ENCODE measurements at regions not wholly inside any gene's neighbourhood (a gene's known extent, or its start where the extent isn't known, plus 50 kb on each side); places are given as distances from the start of the nearest gene placed in this dataset.

DNA sequence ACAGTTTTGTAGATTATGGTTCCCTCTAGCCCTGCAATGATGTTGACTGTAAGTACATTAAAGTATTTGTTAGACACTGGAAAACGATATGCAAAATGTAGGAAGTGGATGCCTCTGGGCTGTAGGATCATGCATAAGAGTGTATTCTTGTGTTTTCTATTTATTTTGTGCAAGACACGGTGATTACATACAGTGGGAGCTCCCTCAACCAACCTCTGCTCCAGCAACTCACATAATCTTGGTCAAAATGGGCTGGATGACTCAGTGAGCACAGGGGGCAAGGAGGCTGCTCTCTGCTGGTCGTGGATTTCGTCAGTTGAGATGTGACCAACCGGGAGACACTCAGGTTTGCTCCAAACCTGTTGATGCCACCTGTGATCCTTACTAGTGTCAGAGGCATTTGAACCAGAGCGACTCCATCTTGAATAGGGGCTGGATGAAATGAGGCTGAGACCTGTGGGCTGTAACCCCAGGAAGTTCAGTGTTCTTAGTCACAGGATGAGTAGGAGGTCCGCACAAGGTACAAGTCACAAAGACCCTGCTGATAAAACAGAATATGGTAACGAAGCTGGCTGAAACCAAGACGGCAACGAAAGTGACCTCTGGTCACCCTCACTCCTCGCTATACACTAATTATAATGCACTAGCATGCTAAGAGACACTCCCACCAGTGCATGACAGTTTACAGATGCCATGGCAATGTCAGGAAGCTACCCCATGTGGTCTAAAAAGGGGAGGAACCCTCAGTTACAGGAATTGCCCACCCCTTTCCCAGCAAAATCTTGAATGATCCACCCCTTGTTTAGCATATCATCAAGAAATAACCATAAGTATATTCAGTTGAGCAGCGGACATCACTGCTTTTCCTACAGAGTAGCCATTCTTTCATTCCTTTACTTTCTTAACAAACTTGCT lies 56.4 kb upstream of the FAM20C start:
- H3K27me3 ChIP-seq (ENCODE audit: low read depth): no peaks in the 10 kb centered on the region
- in situ Hi-C loops (cut with MboI; ENCODE audit: low sequenced_read_pairs): no loop called here
- DNase-seq (ENCODE audit: low spot score in 2 of 2): no peak
- H3K9me3 ChIP-seq: no peaks in the 10 kb centered on the region
- H3K4me1 ChIP-seq: no peaks in the 10 kb centered on the region
- H3K4me3 ChIP-seq: no peak overlapping the region
- H3K36me3 ChIP-seq (replicated peaks): no peaks in the 10 kb centered on the region

DNA sequence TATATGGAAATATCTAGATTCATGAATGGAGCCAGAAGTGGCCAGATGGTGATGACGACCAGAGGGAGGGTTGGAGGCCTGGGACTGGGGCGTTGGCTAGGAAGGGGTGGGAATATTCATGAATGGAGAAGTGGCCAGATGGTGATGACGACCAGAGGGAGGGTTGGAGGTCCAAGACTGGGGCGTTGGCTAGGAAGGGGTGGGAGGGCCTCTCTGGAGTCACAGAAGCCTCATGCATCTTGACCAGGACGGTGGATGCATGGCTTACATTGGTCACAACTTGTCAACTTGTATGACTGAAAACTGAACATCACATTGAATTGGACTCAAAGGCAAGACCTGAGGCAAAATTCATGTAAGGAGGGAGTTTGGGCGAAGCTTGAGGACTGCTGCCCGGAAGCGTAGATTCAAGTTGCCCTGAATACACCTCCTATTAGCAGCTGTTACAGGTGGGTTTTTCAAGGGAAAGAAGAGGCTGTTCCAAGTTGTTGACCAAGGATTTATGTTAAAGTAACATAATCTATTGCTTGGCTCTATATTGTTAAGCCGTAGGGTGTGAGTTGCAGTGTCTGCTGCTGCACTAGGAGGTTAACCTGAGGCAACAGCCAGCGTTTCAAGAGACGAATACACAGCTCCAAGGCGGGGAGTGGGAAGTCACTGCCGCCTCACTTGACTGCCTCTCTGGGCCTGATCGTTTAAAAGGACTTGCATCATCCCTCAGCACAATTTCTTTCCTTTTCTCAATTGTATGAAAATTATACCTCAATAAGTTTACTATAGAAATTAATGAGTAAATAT lies 55.1 kb upstream of the FAM20C start:
- in situ Hi-C loops (cut with MboI; ENCODE audit: low sequenced_read_pairs): no loop called here
- Histone ChIP-seq H3K27me3 (ENCODE audit: low read depth) (no peaks in the 10 kb centered on the region), H3K4me3 (no peak overlapping the region), H3K4me1 (no peaks in the 10 kb centered on the region), H3K9me3 (no peaks in the 10 kb centered on the region), H3K36me3 (replicated peaks) (no peaks in the 10 kb centered on the region)
- no peak for DNase-seq (ENCODE audit: low spot score in 2 of 2)

DNA sequence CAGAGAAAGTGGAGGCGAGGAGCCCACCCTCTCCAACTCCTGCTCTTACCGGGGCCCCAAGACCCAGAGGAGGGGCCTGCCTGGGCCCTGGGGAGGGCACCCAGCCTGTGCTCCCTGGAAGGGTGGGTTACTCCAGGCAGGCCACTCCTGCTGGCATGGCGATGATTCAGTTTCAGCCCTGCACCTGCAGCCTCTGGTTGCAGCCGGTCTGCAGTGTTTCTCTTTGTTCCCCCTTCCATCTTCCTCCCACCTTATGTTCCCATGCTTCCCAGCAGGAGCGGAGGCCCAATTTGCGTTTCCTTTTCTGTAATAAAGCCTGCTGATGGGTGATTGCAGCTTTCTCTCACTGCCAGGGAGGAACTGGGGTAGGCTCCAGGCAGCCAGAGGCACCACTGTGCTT lies 53.2 kb upstream of the FAM20C start:
- H3K36me3 ChIP-seq (replicated peaks): no peaks in the 10 kb centered on the region
- no peaks in the 10 kb centered on the region for H3K9me3 ChIP-seq
- no peak for DNase-seq (ENCODE audit: low spot score in 2 of 2)
- H3K4me3 ChIP-seq: no peak overlapping the region
- H3K4me1 ChIP-seq: no peaks in the 10 kb centered on the region
- no peaks in the 10 kb centered on the region for H3K27me3 ChIP-seq (ENCODE audit: low read depth)
- in situ Hi-C loops (cut with MboI; ENCODE audit: low sequenced_read_pairs): no loop called here

DNA sequence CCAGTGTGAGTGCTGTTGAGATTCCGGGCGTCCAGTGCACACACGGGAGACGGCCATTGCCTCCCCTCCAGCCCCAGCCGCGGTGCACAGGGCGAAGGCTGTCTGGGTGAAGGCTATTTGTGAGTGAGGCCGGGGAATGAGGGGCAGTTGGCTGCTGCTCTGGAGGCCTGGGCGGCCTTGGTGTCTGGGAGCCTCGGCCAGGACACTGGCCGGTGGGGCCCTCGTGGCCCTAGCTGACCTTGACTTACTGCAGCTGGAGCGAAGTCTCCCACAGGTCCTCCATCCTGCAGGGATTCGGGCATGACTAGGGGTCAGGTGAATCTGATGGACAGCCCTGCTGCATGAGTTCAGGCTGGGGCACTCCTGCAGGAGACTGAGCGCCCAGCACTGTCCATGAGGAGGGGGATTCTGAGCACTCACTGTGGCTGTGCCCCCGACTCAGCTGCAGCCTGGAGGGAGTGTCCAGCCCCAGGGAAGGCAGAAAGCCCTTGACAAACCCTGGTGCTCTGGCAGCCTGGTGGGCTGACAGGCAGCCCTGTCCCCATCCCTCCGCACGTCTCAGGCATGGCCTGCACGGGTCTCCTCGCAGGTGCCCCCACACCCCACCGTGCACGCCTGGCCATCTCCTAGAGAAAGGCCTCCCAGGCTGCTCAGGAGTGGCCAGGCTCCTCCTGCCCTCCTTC lies 52.7 kb upstream of the FAM20C start:
- Histone ChIP-seq H3K4me1 (no peaks in the 10 kb centered on the region), H3K9me3 (no peaks in the 10 kb centered on the region), H3K36me3 (replicated peaks) (no peaks in the 10 kb centered on the region), H3K27me3 (ENCODE audit: low read depth) (no peaks in the 10 kb centered on the region), H3K4me3 (no peak overlapping the region)
- in situ Hi-C loops (cut with MboI; ENCODE audit: low sequenced_read_pairs): no loop called here
- DNase-seq (ENCODE audit: low spot score in 2 of 2): no peak

DNA sequence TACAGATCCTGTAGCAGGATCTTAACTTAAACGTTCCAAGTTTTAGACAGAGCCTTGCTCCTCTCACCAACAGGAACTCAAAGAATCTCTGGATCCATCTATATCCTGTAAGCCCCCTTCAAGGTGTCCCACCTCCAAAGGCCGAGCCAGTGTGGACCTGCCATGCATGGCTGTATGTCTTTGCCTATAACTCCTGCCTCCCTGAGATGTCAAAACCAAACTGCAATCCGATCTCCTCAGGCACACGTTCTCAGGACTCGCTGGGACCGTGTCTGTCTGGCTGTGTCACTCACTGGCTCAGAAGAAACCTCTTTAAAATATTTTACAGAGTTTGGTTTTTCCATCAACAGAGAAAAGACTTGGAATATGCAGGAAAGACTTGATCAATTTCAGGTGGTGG lies 51.4 kb upstream of the FAM20C start:
- Histone ChIP-seq H3K4me3 (no peak overlapping the region), H3K36me3 (replicated peaks) (no peaks in the 10 kb centered on the region), H3K4me1 (no peaks in the 10 kb centered on the region), H3K27me3 (ENCODE audit: low read depth) (no peaks in the 10 kb centered on the region), H3K9me3 (no peaks in the 10 kb centered on the region)
- in situ Hi-C loops (cut with MboI; ENCODE audit: low sequenced_read_pairs): no loop called here
- no peak for DNase-seq (ENCODE audit: low spot score in 2 of 2)

DNA sequence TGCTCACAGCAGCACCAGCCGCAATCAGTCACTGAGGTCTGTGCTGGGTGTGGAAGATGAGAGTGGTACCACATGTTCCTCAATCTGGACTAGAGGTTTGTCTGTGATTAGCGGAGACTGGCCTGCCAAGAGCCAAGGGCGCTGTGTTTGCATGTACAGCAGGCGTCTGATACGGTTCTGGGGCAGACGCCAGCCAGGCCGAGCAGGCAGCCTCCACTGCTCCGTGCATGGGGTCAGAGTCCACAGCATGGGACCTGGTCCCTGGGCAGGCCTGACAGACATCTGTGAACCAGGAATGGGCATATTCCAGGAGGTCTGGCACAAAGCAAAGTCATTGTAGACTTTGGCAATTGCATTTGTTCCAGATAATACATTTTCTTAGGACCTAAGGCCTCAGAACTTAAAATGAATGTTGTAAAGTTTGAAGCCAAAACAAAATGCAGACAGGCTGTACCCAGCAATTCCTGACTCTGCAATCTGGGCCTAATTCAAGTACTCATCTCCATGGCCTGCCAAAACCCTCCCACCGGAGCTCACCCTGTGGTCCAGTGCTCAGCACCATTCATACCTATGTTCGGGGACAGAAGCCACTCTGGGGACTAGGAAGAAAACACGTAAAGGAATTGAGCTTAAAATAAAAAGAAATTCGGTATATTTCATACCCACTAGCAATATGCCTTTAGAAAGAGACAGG lies 50.0 kb upstream of the FAM20C start:
- Histone ChIP-seq H3K4me3 (no peak overlapping the region), H3K4me1 (no peaks in the 10 kb centered on the region)

More for the DNA sequence above, 50.0 kb upstream of the FAM20C start:
- DNase-seq (ENCODE audit: low spot score in 2 of 2): no peak
- no peaks in the 10 kb centered on the region for H3K9me3 ChIP-seq
- in situ Hi-C loops (cut with MboI; ENCODE audit: low sequenced_read_pairs): no loop called here
- H3K27me3 ChIP-seq (ENCODE audit: low read depth): no peaks in the 10 kb centered on the region
- no peaks in the 10 kb centered on the region for H3K36me3 ChIP-seq (replicated peaks)

Measured in HAP-1 (cell line).